ENCODE measurements at regions not wholly inside any gene's neighbourhood (a gene's known extent, or its start where the extent isn't known, plus 50 kb on each side); places are given as distances from the start of the nearest gene placed in this dataset.
A peak's percentile ranks its signal among the peaks of the same experiment; 100 is the strongest.

- TF ChIP-seq CTCF (IDR thresholded peaks at IDR 0.05; ENCODE audit: low read depth, low read length), result no peak
- H3K9me3 ChIP-seq (ENCODE audit: severe bottlenecking), result no peaks in the 10 kb centered on the region
- H3K36me3 ChIP-seq, result no peaks in the 10 kb centered on the region
- no peaks in the 10 kb centered on the region for H3K27me3 ChIP-seq (ENCODE audit: insufficient read depth, low read depth, severe bottlenecking)
- DNase-seq, result no peak
- H3K4me3 ChIP-seq (ENCODE audit: low read depth, low read length), result no peak overlapping the region
- no peak overlapping the region for H3K27ac ChIP-seq
Measured at GRCh38 chr10:55141892-55142291, 340.9 kb upstream of the PCDH15 start.

GRCh38 chr10:55137063-55137462 is 336.0 kb upstream of the PCDH15 start:
- Histone ChIP-seq H3K27me3 (ENCODE audit: insufficient read depth, low read depth, severe bottlenecking) (no peaks in the 10 kb centered on the region), H3K4me3 (ENCODE audit: low read depth, low read length) (no peak overlapping the region), H3K9me3 (ENCODE audit: severe bottlenecking) (no peaks in the 10 kb centered on the region), H3K36me3 (no peaks in the 10 kb centered on the region), H3K27ac (no peak overlapping the region)
- no peak for TF ChIP-seq CTCF (IDR thresholded peaks at IDR 0.05; ENCODE audit: low read depth, low read length)
- DNase-seq, result no peak

- no peak overlapping the region for H3K27ac ChIP-seq
- no peaks in the 10 kb centered on the region for H3K9me3 ChIP-seq (ENCODE audit: severe bottlenecking)
- DNase-seq, result no peak
- no peak for TF ChIP-seq CTCF (IDR thresholded peaks at IDR 0.05; ENCODE audit: low read depth, low read length)
- no peaks in the 10 kb centered on the region for H3K36me3 ChIP-seq
- no peaks in the 10 kb centered on the region for H3K27me3 ChIP-seq (ENCODE audit: insufficient read depth, low read depth, severe bottlenecking)
- no peak overlapping the region for H3K4me3 ChIP-seq (ENCODE audit: low read depth, low read length)
Measured at GRCh38 chr10:55104738-55105137, 303.7 kb upstream of the PCDH15 start.

GRCh38 chr10:55098452-55098851 is 297.4 kb upstream of the PCDH15 start:
- Histone ChIP-seq H3K9me3 (ENCODE audit: severe bottlenecking) (no peaks in the 10 kb centered on the region), H3K4me3 (ENCODE audit: low read depth, low read length) (no peak overlapping the region), H3K36me3 (no peaks in the 10 kb centered on the region), H3K27ac (no peak overlapping the region), H3K27me3 (ENCODE audit: insufficient read depth, low read depth, severe bottlenecking) (no peaks in the 10 kb centered on the region)
- no peak for DNase-seq
- no peak for TF ChIP-seq CTCF (IDR thresholded peaks at IDR 0.05; ENCODE audit: low read depth, low read length)

- no peaks in the 10 kb centered on the region for H3K27me3 ChIP-seq (ENCODE audit: insufficient read depth, low read depth, severe bottlenecking)
- no peak for DNase-seq
- no peaks in the 10 kb centered on the region for H3K9me3 ChIP-seq (ENCODE audit: severe bottlenecking)
- no peaks in the 10 kb centered on the region for H3K36me3 ChIP-seq
- no peak overlapping the region for H3K27ac ChIP-seq
- no peak overlapping the region for H3K4me3 ChIP-seq (ENCODE audit: low read depth, low read length)
- peak; percentile 48; the same call in 1 of the 2 replicates for TF ChIP-seq CTCF (IDR thresholded peaks at IDR 0.05; ENCODE audit: low read depth, low read length)
Measured at GRCh38 chr10:55091691-55092328, 290.8 kb upstream of the PCDH15 start.

GRCh38 chr10:55078121-55078520 is 277.1 kb upstream of the PCDH15 start:
- DNase-seq, result no peak
- Histone ChIP-seq H3K9me3 (ENCODE audit: severe bottlenecking) (no peaks in the 10 kb centered on the region), H3K27me3 (ENCODE audit: insufficient read depth, low read depth, severe bottlenecking) (no peaks in the 10 kb centered on the region), H3K4me3 (ENCODE audit: low read depth, low read length) (no peak overlapping the region), H3K36me3 (no peaks in the 10 kb centered on the region), H3K27ac (no peak overlapping the region)
- TF ChIP-seq CTCF (IDR thresholded peaks at IDR 0.05; ENCODE audit: low read depth, low read length), result no peak
